ENCODE measurements at regions not wholly inside any gene's neighbourhood (a gene's known extent, or its start where the extent isn't known, plus 50 kb on each side); places are given as distances from the start of the nearest gene placed in this dataset.

GRCh38 chr1:38267037-38268036 lies 220.7 kb upstream of the POU3F1 start:
- TF ChIP-seq CTCF (conservative IDR thresholded peaks at IDR 0.05) (no peak), ZFX (IDR thresholded peaks at IDR 0.05) (no peak)
